ENCODE measurements at regions not wholly inside any gene's neighbourhood (a gene's known extent, or its start where the extent isn't known, plus 50 kb on each side); places are given as distances from the start of the nearest gene placed in this dataset.
A peak's percentile ranks its signal among the peaks of the same experiment; 100 is the strongest.

DNA sequence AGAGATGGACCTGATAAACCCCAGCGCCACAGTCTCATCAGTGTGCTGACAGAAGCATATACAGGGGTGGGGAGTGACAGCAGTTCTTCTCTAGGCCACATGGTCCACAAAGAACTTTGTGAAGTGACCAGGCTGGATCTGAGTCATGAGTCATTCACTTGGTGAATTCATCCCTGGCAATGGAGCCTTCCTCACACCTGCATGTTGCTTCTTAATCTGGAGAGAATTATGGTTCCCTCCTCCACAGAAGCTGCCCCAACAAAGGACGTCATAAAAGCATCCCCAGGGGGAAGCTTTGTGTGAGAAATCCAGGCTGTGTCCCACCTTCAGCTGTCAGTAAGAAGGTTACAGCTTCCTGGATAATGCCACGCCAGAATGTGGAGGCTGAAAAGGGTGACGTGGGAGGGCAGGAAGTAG lies 215.6 kb upstream of the MAF start:
- WGBS, 5 donors: 66 to 85% (median 73%) methylated on average over 4 of the region's 4 CpGs

GRCh38 chr16:79815049-79815448 lies 214.5 kb upstream of the MAF start:
- no peak for DNase-seq
- no peaks in the 10 kb centered on the region for H3K27me3 ChIP-seq
- H3K27ac ChIP-seq: no peak overlapping the region
- WGBS, 5 donors: 76 to 87% (median 79%) methylated on average over 2 of the region's 2 CpGs
- no peaks in the 10 kb centered on the region for H3K9me3 ChIP-seq
- TF ChIP-seq EP300 (IDR thresholded peaks at IDR 0.05) (no peak), POLR2AphosphoS5 (IDR thresholded peaks at IDR 0.05) (no peak), POLR2A (IDR thresholded peaks at IDR 0.05) (no peak)
- TF ChIP-seq, protein P1, sequence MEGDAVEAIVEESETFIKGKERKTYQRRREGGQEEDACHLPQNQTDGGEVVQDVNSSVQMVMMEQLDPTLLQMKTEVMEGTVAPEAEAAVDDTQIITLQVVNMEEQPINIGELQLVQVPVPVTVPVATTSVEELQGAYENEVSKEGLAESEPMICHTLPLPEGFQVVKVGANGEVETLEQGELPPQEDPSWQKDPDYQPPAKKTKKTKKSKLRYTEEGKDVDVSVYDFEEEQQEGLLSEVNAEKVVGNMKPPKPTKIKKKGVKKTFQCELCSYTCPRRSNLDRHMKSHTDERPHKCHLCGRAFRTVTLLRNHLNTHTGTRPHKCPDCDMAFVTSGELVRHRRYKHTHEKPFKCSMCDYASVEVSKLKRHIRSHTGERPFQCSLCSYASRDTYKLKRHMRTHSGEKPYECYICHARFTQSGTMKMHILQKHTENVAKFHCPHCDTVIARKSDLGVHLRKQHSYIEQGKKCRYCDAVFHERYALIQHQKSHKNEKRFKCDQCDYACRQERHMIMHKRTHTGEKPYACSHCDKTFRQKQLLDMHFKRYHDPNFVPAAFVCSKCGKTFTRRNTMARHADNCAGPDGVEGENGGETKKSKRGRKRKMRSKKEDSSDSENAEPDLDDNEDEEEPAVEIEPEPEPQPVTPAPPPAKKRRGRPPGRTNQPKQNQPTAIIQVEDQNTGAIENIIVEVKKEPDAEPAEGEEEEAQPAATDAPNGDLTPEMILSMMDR (IDR thresholded peaks at IDR 0.05): no peak
- no peak overlapping the region for H3K4me3 ChIP-seq
- H3K36me3 ChIP-seq: no peaks in the 10 kb centered on the region
- no peaks in the 10 kb centered on the region for H3K4me1 ChIP-seq
- intact Hi-C loops (cut with DNase I; ENCODE audit: low total_unique reads): no loop called here

More for the DNA sequence above, 215.6 kb upstream of the MAF start:
- no peak for DNase-seq
- no peaks in the 10 kb centered on the region for H3K36me3 ChIP-seq
- H3K27ac ChIP-seq: no peak overlapping the region
- H3K4me1 ChIP-seq: no peaks in the 10 kb centered on the region
- TF ChIP-seq EP300 (IDR thresholded peaks at IDR 0.05): no peak
- no peak overlapping the region for H3K4me3 ChIP-seq
- intact Hi-C loops (cut with DNase I; ENCODE audit: low total_unique reads): no loop called here
- H3K27me3 ChIP-seq: no peaks in the 10 kb centered on the region
- no peaks in the 10 kb centered on the region for H3K9me3 ChIP-seq

- 75 to 88% (median 79%) methylated on average over 2 of the region's 2 CpGs for WGBS, 5 donors
- H3K36me3 ChIP-seq: no peaks in the 10 kb centered on the region
- no peak for DNase-seq
These were observed 213.6 kb upstream of the MAF start for GRCh38 chr16:79814124-79814523.

DNA sequence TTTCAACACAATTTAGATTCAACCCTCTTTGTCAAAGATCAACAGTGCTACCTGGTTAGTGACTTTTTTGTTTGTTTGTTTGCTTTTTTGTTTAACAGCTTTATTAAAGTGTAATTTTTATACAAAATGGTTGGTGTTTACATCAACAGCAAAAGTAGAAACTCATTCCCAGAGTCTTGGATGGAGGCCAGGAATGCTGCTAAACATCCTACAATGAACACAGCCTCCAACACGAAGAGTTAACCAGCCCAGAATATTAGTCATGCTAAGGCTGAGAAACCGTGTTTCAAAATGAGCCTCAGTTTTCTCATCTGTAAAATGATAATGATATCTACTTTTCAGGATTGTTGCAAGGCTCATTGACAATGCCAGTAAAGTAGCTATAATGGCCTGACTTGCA lies 211.0 kb upstream of the MAF start:
- 29 to 56% (median 42%) methylated on average over 2 of the region's 2 CpGs for WGBS, 5 donors

More at GRCh38 chr16:79814124-79814523, 213.6 kb upstream of the MAF start:
- TF ChIP-seq, protein P1 (IDR thresholded peaks at IDR 0.05): no peak
- no peak for TF ChIP-seq POLR2A (IDR thresholded peaks at IDR 0.05)
- TF ChIP-seq POLR2AphosphoS5 (IDR thresholded peaks at IDR 0.05): no peak
- TF ChIP-seq EP300 (IDR thresholded peaks at IDR 0.05): no peak
- Histone ChIP-seq H3K27me3 (no peaks in the 10 kb centered on the region), H3K4me3 (no peak overlapping the region), H3K27ac (no peak overlapping the region), H3K4me1 (no peaks in the 10 kb centered on the region), H3K9me3 (no peaks in the 10 kb centered on the region)
- intact Hi-C loops (cut with DNase I; ENCODE audit: low total_unique reads): no loop called here

More for the DNA sequence above, 211.0 kb upstream of the MAF start:
- no peaks in the 10 kb centered on the region for H3K27me3 ChIP-seq
- intact Hi-C loops (cut with DNase I; ENCODE audit: low total_unique reads): no loop called here
- H3K27ac ChIP-seq: no peak overlapping the region
- no peaks in the 10 kb centered on the region for H3K36me3 ChIP-seq
- DNase-seq: peak in 1 of 2 donors; percentile 41
- TF ChIP-seq EP300 (IDR thresholded peaks at IDR 0.05): no peak
- no peak for TF ChIP-seq POLR2AphosphoS5 (IDR thresholded peaks at IDR 0.05)
- TF ChIP-seq, protein P1 (IDR thresholded peaks at IDR 0.05): no peak
- no peak for TF ChIP-seq POLR2A (IDR thresholded peaks at IDR 0.05)
- H3K4me3 ChIP-seq: no peak overlapping the region
- H3K9me3 ChIP-seq: peaks cover 0 to 8% (median 0%) of the 10 kb centered on the region in 4 donors
- H3K4me1 ChIP-seq: no peaks in the 10 kb centered on the region
